Suprapubic skin (tissue), 4 donors: ENCODE measurements at regions not wholly inside any gene's neighbourhood (a gene's known extent, or its start where the extent isn't known, plus 50 kb on each side); places are given as distances from the start of the nearest gene placed in this dataset.
"Not testable (repeated sequence)": the region's sequence is repeated elsewhere in the genome, so short reads cannot be mapped to it uniquely, and the experiment has no call there.

Experiments used
- DNase-seq, 2 donors: peaks; one replicate each; pipeline ENCODE4 v3.0.0-alpha.2; 2019; ENCODE audit warnings: low spot score in 2 of 2
- H3K27ac ChIP-seq: fragments of 200-600 bp; sonication (generic); one replicate; pipeline ENCODE4 v1.5.1; 2019
- H3K27me3 ChIP-seq: fragments of 200-600 bp; sonication (generic); one replicate; pipeline ENCODE4 v1.5.1; 2019
- H3K36me3 ChIP-seq: fragments of 200-600 bp; sonication (generic); one replicate; pipeline ENCODE4 v1.5.1; 2019
- H3K4me1 ChIP-seq: fragments of 200-600 bp; sonication (generic); one replicate; pipeline ENCODE4 v1.5.1; 2019
- H3K4me3 ChIP-seq: fragments of 200-600 bp; sonication (generic); one replicate; pipeline ENCODE4 v1.5.1; 2019; ENCODE audit warnings: mild to moderate bottlenecking
- H3K9me3 ChIP-seq: fragments of 200-600 bp; sonication (generic); one replicate; pipeline ENCODE4 v1.5.1; 2019
- CTCF ChIP-seq, 2 donors: fragments of 200-600 bp in 1 of 2; fragments of 450-650 bp in 1 of 2; sonication (generic) in 1 of 2; IDR thresholded peaks; one replicate each; pipeline ENCODE4 v1.5.1; 2016 to 2019; ENCODE audit warnings: antibody characterized with exemption in 2 of 2, mild to moderate bottlenecking in 1 of 2, moderate library complexity in 1 of 2
- EP300 ChIP-seq: sonication (generic); formaldehyde crosslinking; IDR thresholded peaks from one replicate; pipeline ENCODE4 v1.6.1; 2017; ENCODE audit warnings: antibody characterized with exemption
- POLR2A ChIP-seq, 2 donors: fragments of 450-650 bp; IDR thresholded peaks; one replicate each; pipeline ENCODE4 v1.6.1; 2017; ENCODE audit warnings: antibody characterized with exemption in 2 of 2, mild to moderate bottlenecking in 2 of 2, moderate library complexity in 2 of 2
- POLR2AphosphoS5 ChIP-seq, 3 donors: sonication (generic); formaldehyde crosslinking; IDR thresholded peaks; one replicate each; pipeline ENCODE4 v1.6.1; 2017; ENCODE audit warnings: antibody characterized with exemption in 3 of 3
- WGBS: methylation state at CpG from one replicate; pipeline ENCODE4 v1.1.5; 2018; 5-methylcytosine and 5-hydroxymethylcytosine counted together

GRCh38 chr12:18888047-18888446 lies 150.1 kb downstream of the CAPZA3 start:
- no peak for DNase-seq
- Histone ChIP-seq H3K4me3 (no peak overlapping the region), H3K27ac (no peak overlapping the region), H3K27me3 (no peaks in the 10 kb centered on the region), H3K4me1 (no peaks in the 10 kb centered on the region), H3K36me3 (no peaks in the 10 kb centered on the region), H3K9me3 (no peaks in the 10 kb centered on the region)
- no peak for TF ChIP-seq POLR2AphosphoS5 (IDR thresholded peaks at IDR 0.05)
- TF ChIP-seq EP300, result no peak
- TF ChIP-seq POLR2A (IDR thresholded peaks at IDR 0.05), result no peak
- no peak for TF ChIP-seq CTCF (IDR thresholded peaks at IDR 0.05)
- 59% methylated on average over 2 of the region's 2 CpGs for WGBS

- not testable (repeated sequence) for H3K27me3 ChIP-seq, DNase-seq, H3K4me1 ChIP-seq, H3K27ac ChIP-seq, H3K36me3 ChIP-seq, H3K9me3 ChIP-seq, H3K4me3 ChIP-seq
- 63% methylated on average over 3 of the region's 3 CpGs for WGBS
Measured at GRCh38 chr12:18890621-18891020, 152.7 kb downstream of the CAPZA3 start.

GRCh38 chr12:18895540-18895939 lies 157.6 kb downstream of the CAPZA3 start:
- TF ChIP-seq POLR2AphosphoS5 (IDR thresholded peaks at IDR 0.05), result no peak
- 78% methylated on average over 2 of the region's 9 CpGs for WGBS
- Histone ChIP-seq H3K27me3 (no peaks in the 10 kb centered on the region), H3K9me3 (no peaks in the 10 kb centered on the region), H3K27ac (no peak overlapping the region), H3K36me3 (no peaks in the 10 kb centered on the region), H3K4me3 (no peak overlapping the region), H3K4me1 (no peaks in the 10 kb centered on the region)
- no peak for DNase-seq

- Histone ChIP-seq H3K27me3 (no peaks in the 10 kb centered on the region), H3K4me1 (no peaks in the 10 kb centered on the region), H3K4me3 (no peak overlapping the region), H3K36me3 (no peaks in the 10 kb centered on the region), H3K27ac (no peak overlapping the region), H3K9me3 (no peaks in the 10 kb centered on the region)
- no CpG with 5 or more reads among the region's 7 CpGs for WGBS
- DNase-seq, result no peak
- TF ChIP-seq POLR2A (IDR thresholded peaks at IDR 0.05), result no peak
Measured at GRCh38 chr12:18895946-18896345, 158.0 kb downstream of the CAPZA3 start.

- WGBS, result 79% methylated on average over 5 of the region's 5 CpGs
- Histone ChIP-seq H3K4me3 (no peak overlapping the region), H3K9me3 (no peaks in the 10 kb centered on the region), H3K27ac (no peak overlapping the region), H3K4me1 (no peaks in the 10 kb centered on the region), H3K27me3 (no peaks in the 10 kb centered on the region), H3K36me3 (no peaks in the 10 kb centered on the region)
- DNase-seq, result no peak
- TF ChIP-seq POLR2A (IDR thresholded peaks at IDR 0.05), result no peak
- no peak for TF ChIP-seq CTCF (IDR thresholded peaks at IDR 0.05)
- no peak for TF ChIP-seq POLR2AphosphoS5 (IDR thresholded peaks at IDR 0.05)
- TF ChIP-seq EP300, result no peak
Measured at GRCh38 chr12:18897823-18898222, 159.9 kb downstream of the CAPZA3 start.

GRCh38 chr12:18898470-18898869 lies 160.6 kb downstream of the CAPZA3 start:
- Histone ChIP-seq H3K36me3 (no peaks in the 10 kb centered on the region), H3K27me3 (no peaks in the 10 kb centered on the region), H3K9me3 (no peaks in the 10 kb centered on the region), H3K4me1 (no peaks in the 10 kb centered on the region), H3K4me3 (no peak overlapping the region), H3K27ac (no peak overlapping the region)
- TF ChIP-seq CTCF (IDR thresholded peaks at IDR 0.05), result no peak
- no peak for TF ChIP-seq POLR2A (IDR thresholded peaks at IDR 0.05)
- TF ChIP-seq EP300, result no peak
- TF ChIP-seq POLR2AphosphoS5 (IDR thresholded peaks at IDR 0.05), result no peak
- 73% methylated on average over 2 of the region's 2 CpGs for WGBS
- no peak for DNase-seq

- WGBS, result 96% methylated on average over 3 of the region's 3 CpGs
- Histone ChIP-seq H3K27ac (no peak overlapping the region), H3K27me3 (no peaks in the 10 kb centered on the region), H3K4me1 (no peaks in the 10 kb centered on the region), H3K36me3 (no peaks in the 10 kb centered on the region), H3K4me3 (no peak overlapping the region), H3K9me3 (no peaks in the 10 kb centered on the region)
- TF ChIP-seq POLR2AphosphoS5 (IDR thresholded peaks at IDR 0.05) (no peak), EP300 (no peak), POLR2A (IDR thresholded peaks at IDR 0.05) (no peak), CTCF (IDR thresholded peaks at IDR 0.05) (no peak)
- no peak for DNase-seq
Measured at GRCh38 chr12:18899162-18899561, 161.2 kb downstream of the CAPZA3 start.
